ENCODE measurements at regions not wholly inside any gene's neighbourhood (a gene's known extent, or its start where the extent isn't known, plus 50 kb on each side); places are given as distances from the start of the nearest gene placed in this dataset.

- DNase-seq (ENCODE audit: low read depth), result no peak
Observed at GRCh38 chr20:60480950-60481742, 522.9 kb downstream of the CDH26 start.

- no peak for DNase-seq (ENCODE audit: low read depth)
Observed at GRCh38 chr20:60481743-60482133, 523.5 kb downstream of the CDH26 start.

DNA sequence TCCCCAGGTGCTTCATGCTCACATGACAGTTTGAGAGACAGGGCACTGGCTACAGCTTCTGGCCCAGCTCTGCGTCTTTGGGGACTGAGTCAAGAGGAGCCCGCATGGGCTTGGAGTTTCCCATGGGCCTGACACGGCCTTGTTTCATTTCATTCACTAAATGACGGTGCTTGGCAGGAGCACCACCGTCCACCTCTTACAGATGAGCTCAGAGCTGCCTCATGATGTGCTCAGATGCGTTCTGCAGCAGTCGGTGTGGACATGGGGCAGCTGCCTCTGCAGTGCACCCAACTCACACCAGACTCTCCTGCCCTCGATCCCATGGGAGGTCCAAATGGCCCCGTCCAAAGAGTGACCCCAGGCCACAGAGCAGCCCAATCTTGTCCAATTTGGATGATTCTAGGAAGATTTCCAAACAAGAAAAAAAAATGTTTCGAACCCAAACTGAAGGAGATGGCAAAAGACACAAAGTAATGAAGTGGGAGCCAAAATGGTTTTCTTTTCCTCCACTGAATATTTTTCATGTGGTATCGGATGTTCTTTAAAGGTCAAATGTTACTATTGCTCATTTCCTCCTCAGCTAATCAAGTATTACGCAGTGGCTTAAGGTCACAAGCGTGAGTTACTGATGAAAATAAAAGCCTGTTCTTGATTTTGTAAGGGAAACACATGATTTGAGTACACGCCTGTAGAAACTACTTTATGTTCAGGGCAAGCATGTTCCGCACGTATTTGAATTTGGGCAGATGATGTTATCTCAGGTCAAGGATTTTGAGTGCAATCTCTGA lies 524.2 kb downstream of the CDH26 start:
- DNase-seq (ENCODE audit: low read depth), result no peak

DNA sequence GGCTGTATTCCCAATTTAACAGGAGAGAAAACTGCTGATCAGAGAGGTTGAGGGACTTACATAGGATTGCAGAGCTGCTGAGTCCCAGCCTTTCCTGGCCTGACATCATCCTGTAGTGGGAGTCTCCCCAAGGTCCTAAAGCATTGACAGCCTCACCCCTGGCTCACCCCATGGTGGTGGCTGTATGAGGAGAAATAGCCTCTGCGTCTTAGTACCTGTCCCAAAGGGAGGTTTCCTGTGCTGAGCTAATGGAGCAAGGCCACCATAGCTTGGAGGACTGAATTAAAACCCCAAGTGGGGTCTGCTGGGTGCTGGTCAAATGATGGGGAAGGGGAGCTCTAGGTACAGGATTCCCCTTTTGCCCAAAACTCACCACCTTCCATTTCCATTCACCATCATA lies 525.1 kb downstream of the CDH26 start:
- no peak for DNase-seq (ENCODE audit: low read depth)

GRCh38 chr20:60484316-60484715 lies 526.1 kb downstream of the CDH26 start:
- DNase-seq (ENCODE audit: low read depth), result no peak

DNA sequence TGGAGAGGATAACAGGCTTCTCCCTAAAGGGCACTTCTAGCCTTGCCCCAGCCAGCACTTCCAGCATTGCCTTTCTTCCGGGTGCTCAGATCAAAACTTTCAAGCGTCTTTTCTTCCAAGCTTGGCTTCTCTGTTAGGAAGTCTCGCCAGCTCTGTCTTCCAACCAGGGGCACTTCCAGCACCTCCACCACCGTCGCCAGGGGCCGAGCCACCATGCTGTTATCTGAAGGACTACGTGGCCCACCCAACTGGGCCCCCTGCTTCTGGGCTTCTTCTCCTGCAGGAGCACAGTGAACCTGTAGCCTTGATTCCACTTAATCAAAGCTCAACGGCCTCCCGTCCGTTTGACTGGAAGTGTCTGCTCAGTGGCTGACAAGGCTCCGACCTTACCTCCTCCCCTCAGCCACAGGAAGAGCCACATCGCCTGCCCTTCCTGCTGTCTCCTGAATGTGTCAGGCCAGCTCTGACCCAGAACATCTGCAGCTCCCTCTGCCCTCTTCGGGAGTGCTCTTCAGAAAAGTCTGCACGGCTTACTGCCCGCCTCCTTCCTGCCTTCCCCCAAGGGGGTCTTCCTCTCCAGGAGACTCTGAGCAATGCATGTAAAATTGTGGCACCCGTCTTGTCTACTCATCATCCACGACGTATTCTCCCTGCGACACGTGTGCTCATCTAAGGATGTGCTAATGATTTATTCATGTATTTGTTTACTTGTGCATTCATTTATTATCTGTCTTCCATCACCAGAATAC lies 527.0 kb downstream of the CDH26 start:
- DNase-seq (ENCODE audit: low read depth), result no peak

DNA sequence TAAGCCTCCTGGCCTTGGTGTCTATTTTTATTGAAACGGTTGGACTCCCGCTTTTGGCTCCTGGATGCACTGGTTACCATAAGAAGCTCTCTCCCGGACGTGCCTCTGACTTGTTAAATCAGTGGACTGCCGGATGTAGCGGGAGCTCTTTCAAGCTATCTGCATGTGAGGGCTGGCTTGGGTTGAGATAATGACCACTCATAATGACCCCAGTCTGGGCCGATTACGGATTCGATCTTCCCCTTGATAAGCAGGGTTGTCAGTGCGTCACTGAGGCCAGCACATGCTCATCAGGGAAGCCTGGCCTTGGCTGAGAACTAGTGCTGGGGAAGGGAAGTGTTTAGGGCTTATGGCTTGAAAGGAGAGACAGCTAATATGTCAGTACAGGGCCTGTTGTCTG lies 528.1 kb downstream of the CDH26 start:
- DNase-seq (ENCODE audit: low read depth), result no peak

DNA sequence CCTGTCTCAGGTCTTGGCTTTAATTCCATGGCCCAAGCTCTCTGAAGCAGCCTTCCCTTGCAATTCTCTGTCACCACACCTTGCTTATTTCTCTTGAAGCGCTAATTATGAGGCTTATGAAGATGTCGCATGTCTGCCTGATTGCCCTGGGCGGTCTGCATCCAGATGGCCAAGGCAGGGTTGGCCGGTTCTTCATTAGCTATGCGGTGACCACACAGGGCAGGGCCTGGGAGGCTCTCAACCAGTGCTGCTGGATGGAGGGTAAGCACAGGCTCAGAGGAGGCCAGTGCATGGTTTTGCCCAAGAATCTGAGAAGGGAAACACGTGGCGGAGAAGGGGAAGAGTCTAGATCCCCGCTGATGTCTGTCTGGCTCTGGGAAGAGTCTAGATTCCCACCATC lies 528.7 kb downstream of the CDH26 start:
- no peak for DNase-seq (ENCODE audit: low read depth)

- DNase-seq (ENCODE audit: low read depth), result no peak
Observed at GRCh38 chr20:60490217-60491050, 532.2 kb downstream of the CDH26 start.

DNA sequence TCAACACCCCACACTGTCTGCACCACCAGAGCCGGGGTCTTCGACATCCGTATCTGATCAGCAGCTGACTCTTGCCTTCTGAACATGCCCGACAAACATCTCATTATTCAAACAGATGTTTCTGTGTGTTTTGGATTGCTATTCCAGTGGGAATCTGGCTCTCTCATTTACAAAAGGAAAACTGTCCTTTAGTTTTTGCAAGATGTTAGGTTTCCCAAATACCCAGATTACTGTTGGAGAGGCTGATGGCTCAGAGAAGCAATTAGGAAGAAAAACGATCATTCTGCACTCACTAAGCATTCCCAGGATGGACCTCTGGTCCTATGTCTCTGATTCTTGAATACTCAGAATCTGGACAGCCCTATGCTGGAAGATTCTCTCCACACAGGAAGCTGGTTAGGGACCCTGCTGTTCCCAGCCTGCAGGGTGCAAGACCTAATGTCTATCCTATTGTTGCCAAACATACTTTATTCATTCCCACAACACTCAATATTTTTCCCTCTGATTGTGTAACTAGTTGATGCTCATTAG lies 532.9 kb downstream of the CDH26 start:
- DNase-seq (ENCODE audit: low read depth), result no peak

DNA sequence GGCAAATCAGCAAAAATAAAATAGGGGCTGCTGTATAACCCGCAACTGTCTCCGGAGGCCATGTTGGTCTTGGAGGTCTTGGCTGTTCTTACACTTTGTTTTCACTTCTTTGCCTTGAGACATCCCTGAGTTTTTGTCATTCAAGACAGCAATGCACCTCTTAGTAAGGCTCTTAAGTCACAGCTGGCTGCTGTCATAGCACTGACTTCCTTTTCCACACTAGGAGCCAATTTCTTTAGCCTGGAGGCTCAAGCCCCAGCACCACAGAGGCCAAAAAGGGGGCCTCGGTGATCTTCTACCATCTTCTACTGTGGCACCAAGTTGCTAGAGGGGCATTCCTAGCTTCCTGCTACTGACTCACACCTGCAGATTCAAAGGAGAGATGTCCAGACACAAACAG lies 536.3 kb downstream of the CDH26 start:
- no peak for DNase-seq (ENCODE audit: low read depth)

DNA sequence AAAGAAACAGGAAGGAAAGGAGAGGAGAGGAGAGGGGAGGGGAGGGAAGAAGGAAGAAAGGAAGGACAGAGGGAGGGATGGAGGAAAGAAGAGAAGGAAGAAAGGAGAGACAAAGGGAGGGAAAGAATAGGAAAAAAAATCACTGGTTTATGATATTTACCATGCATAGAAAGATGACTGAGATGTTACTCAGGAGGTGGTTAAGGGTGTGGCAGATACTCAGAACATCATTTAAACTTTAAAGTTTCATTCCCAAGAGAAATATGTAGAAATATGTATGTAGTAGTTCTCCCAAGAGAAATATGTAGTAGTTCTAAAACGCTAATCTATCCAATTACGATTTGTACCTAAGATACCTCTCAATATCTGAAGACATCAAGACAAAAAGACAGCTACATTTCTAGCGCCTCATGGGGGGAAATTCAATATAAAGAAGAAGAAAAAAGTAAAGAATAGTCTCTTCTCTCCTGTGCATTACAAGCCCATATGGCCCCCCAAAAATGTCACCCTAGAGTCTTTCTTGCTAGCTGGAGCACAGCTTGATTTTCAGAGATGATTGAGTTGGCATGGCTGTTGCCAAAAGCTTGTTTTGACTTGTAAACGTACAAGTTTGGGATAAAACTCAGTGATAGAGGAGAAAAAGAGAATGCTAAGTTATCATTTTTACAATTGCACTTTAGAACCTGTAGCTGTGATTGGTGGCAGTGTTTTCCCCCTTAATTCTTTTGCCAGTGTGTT lies 539.2 kb downstream of the CDH26 start:
- DNase-seq (ENCODE audit: low read depth), result no peak

DNA sequence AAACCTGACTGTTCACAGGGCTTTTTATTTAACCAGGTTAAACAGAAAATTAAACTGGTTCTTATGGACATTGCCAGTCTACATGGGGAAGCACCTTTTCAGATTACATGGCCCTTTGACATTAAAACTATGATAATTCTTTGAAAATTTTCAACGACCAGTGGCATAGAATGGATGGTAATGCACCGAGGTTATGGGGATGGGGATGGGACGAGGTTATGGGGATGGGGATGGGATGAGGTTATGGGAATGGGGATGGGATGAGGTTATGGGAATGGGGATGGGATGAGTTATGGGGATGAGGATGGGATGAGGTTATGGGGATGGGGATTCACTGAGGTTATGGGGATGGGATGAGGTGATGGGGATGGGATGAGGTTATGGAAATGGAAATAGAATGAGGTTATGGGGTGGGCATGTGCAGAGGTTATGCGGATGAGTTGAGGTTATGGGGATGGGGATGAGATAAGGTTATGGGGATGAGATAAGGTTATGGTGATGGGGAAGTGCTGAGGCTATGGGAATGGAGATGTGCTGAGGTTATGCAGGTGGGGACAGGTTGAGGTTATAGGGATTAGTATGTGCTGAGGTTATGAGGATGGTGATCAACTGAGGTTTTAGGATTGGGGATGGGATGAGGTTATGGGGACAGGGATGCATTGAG lies 541.9 kb downstream of the CDH26 start:
- DNase-seq (ENCODE audit: low read depth), result no peak

DNA sequence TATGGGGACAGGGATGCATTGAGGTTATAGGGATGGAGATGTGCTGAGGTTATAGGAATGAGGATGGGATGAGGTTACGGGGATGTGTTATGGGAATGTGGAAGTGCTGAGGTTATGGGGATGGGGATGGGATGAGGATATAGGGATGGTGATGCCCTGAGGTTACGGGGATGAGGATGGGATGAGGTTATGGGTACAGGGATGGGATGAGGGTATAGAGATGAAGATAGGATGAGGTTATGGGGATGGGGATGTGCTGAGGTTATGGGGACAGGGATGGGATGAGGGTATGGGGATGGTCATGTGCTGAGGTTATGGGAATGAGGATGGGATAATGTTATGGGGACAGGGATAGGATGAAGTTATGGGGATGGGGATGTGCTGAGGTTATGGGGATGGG lies 542.8 kb downstream of the CDH26 start:
- no peak for DNase-seq (ENCODE audit: low read depth)

DNA sequence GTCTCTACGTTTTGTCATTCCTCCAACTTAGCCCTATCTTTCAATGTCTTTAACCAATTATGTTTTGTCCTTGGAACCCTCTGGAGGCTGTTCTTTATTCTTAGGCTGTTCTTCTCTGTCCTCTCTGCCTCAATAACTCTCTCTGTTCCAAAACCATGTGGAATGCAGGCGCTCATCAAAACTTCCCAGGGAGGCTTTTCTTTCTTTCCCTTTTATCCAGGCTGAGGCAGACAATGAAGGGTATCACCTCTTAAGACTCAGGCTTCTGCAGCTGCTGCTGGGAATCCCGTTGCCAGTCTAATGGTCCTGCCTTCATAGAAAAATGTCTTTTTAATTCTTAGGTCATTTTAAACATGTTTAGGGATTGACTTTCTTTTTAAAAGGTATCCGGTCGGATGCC lies 544.7 kb downstream of the CDH26 start:
- DNase-seq (ENCODE audit: low read depth), result no peak

- no peak for DNase-seq (ENCODE audit: low read depth)
Observed at GRCh38 chr20:60505423-60505822, 547.2 kb downstream of the CDH26 start.

- no peak for DNase-seq (ENCODE audit: low read depth)
Observed at GRCh38 chr20:60506061-60506460, 547.8 kb downstream of the CDH26 start.

GRCh38 chr20:60507087-60507694 lies 549.0 kb downstream of the CDH26 start:
- no peak for DNase-seq (ENCODE audit: low read depth)

- DNase-seq (ENCODE audit: low read depth), result no peak
Observed at GRCh38 chr20:60509407-60509806, 551.2 kb downstream of the CDH26 start.

GRCh38 chr20:60510356-60510755 lies 552.1 kb downstream of the CDH26 start:
- no peak for DNase-seq (ENCODE audit: low read depth)
